LNCAP (cell line): ENCODE measurements at regions not wholly inside any gene's neighbourhood (a gene's known extent, or its start where the extent isn't known, plus 50 kb on each side); places are given as distances from the start of the nearest gene placed in this dataset.

Experiments used
- CTCF ChIP-seq: fragments of 450-650 bp; IDR thresholded peaks from 2 replicates; pipeline ENCODE4 v1.5.1; 2017; ENCODE audit warnings: mild to moderate bottlenecking

DNA sequence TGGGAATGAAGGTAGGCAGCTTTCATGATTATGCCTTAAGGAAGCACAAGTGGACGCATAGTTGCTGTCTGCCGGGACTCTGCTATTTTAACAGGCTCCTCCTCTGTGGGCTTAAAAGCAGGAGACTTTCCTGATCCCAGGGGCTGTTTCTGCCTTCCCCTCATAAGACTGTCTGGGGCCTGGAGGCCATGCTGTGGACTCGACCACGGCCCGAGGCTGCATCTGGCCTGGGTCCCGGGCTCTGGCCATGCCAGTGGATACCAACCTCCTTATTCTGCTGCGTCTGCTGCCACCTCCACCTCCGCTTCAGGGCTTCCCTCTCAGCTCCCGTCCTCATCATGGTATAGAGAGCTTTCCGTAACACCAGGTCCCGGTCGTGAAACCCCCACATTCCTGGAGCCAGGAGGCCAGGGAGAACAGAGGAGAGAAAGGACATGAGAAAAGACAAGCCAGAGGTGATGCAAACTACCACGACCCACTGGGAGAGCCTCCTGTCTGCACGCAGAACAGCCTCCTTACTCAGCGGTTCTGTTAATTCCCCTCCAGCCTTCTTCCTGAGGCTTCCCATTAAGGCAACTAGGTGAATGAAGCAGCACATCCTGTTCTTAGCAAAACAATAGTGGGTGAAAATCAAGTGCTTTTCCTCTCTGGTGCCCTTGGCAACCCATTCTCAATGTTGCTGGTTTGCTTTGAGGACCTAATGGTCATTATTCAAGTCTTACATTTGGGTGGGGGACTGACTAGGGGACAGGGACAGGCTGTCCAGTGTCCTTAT is 200.5 kb downstream of the KLF13 start:
- TF ChIP-seq CTCF = no peak

GRCh38 chr15:31528846-31529245 is 202.2 kb downstream of the KLF13 start:
- no peak for TF ChIP-seq CTCF

GRCh38 chr15:31537770-31538592 is 211.3 kb downstream of the KLF13 start:
- TF ChIP-seq CTCF = no peak

DNA sequence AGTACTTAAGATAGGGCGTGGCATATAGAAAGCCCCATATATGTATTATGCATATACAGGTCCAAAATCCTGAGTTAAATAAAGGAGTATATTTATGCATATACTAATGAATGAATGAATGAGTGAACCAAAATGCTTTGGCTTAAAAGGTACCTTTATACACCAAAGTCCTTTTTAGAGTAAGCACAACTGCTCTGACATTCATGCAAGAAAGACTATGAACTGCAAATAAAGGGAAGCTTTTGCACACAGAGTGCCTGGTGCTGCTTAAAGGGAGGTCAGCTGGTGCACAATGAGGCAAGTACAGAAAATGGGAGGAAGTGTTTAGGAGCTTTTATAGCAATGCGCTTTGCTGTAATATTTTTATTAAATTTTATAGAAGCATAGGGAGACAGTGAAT is 214.0 kb downstream of the KLF13 start:
- TF ChIP-seq CTCF = no peak

- no peak for TF ChIP-seq CTCF
Observed at GRCh38 chr15:31544361-31544760, 217.7 kb downstream of the KLF13 start.

DNA sequence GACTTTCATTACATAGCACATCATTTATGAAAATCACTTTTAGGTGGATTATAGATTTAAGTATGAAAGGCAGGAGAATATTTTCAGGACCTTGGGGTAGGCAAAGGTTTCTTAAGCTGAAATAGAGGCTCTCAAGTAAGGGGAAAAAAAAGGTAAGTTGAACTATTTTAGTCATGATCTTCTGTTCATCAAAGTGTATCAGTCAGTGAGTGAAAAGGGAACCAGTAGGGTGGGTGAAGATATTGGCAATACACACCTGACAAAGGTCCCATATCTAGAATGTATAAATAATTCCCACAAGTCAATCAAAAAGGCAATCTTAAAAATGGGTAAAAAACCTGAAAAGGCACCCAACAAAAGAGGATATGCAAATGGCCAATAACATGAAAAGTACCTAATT is 218.6 kb downstream of the KLF13 start:
- TF ChIP-seq CTCF = no peak

GRCh38 chr15:31550211-31550977 is 223.8 kb downstream of the KLF13 start:
- no peak for TF ChIP-seq CTCF
